Suppressor macrophage treated with lipopolysaccharide for 1 hour (primary cell): ENCODE measurements at regions not wholly inside any gene's neighbourhood (a gene's known extent, or its start where the extent isn't known, plus 50 kb on each side); places are given as distances from the start of the nearest gene placed in this dataset.

Experiments
- DNase-seq, 3 donors: peaks; one replicate each; pipeline ENCODE4 v3.0.0-alpha.2; 2020 to 2022

- DNase-seq = no peak
Observed at GRCh38 chr13:29993196-29993595, 142.8 kb upstream of the UBL3 start.

GRCh38 chr13:29991343-29991742, 140.9 kb upstream of the UBL3 start:
- DNase-seq = no peak

- no peak for DNase-seq
Observed at GRCh38 chr13:29987340-29987739, 136.9 kb upstream of the UBL3 start.

- DNase-seq = no peak
Observed at GRCh38 chr13:29980339-29980738, 129.9 kb upstream of the UBL3 start.

GRCh38 chr13:29978211-29978610, 127.8 kb upstream of the UBL3 start:
- DNase-seq = peak in 1 of 3 donors; percentile 13

GRCh38 chr13:29977476-29978120, 127.2 kb upstream of the UBL3 start:
- no peak for DNase-seq

GRCh38 chr13:29976535-29976934, 126.1 kb upstream of the UBL3 start:
- no peak for DNase-seq

- no peak for DNase-seq
Observed at GRCh38 chr13:29975283-29975682, 124.9 kb upstream of the UBL3 start.

GRCh38 chr13:29969286-29969685, 118.9 kb upstream of the UBL3 start:
- DNase-seq = no peak

GRCh38 chr13:29964181-29964845, 113.9 kb upstream of the UBL3 start:
- DNase-seq = no peak

- no peak for DNase-seq
Observed at GRCh38 chr13:29963089-29963488, 112.7 kb upstream of the UBL3 start.

- DNase-seq = no peak
Observed at GRCh38 chr13:29961036-29961670, 110.7 kb upstream of the UBL3 start.

- no peak for DNase-seq
Observed at GRCh38 chr13:29959603-29960002, 109.2 kb upstream of the UBL3 start.

GRCh38 chr13:29959086-29959485, 108.7 kb upstream of the UBL3 start:
- no peak for DNase-seq

- no peak for DNase-seq
Observed at GRCh38 chr13:29958476-29958875, 108.1 kb upstream of the UBL3 start.

GRCh38 chr13:29957320-29957719, 106.9 kb upstream of the UBL3 start:
- no peak for DNase-seq

GRCh38 chr13:29956853-29957252, 106.4 kb upstream of the UBL3 start:
- no peak for DNase-seq

- DNase-seq = no peak
Observed at GRCh38 chr13:29955137-29955650, 104.8 kb upstream of the UBL3 start.

- no peak for DNase-seq
Observed at GRCh38 chr13:29954082-29955028, 103.9 kb upstream of the UBL3 start.

GRCh38 chr13:29953542-29953941, 103.1 kb upstream of the UBL3 start:
- DNase-seq = no peak

GRCh38 chr13:29952245-29952644, 101.8 kb upstream of the UBL3 start:
- DNase-seq = no peak

- DNase-seq = no peak
Observed at GRCh38 chr13:29948791-29949190, 98.4 kb upstream of the UBL3 start.

- DNase-seq = no peak
Observed at GRCh38 chr13:29948244-29948643, 97.8 kb upstream of the UBL3 start.
